ENCODE measurements at regions not wholly inside any gene's neighbourhood (a gene's known extent, or its start where the extent isn't known, plus 50 kb on each side); places are given as distances from the start of the nearest gene placed in this dataset.

GRCh38 chr19:41518141-41518540, 57.8 kb upstream of the CEACAM21 start:
- TF ChIP-seq YY1 (IDR thresholded peaks at IDR 0.05; ENCODE audit: insufficient read depth, insufficient read length) (no peak), ZNF274 (IDR thresholded peaks at IDR 0.05; ENCODE audit: low read depth, low read length) (no peak)

Data from NT2/D1 (cell line).